AG09319 (cell line): ENCODE measurements at regions not wholly inside any gene's neighbourhood (a gene's known extent, or its start where the extent isn't known, plus 50 kb on each side); places are given as distances from the start of the nearest gene placed in this dataset.

Experiments used
- DNase-seq: peaks from one replicate; pipeline ENCODE4 v3.0.0-alpha.2; 2010; ENCODE audit warnings: low read depth; ENCODE audit errors: extremely low read depth
- CTCF ChIP-seq: IDR thresholded peaks from 2 replicates; pipeline ENCODE4 v1.5.1; 2011; ENCODE audit warnings: low read depth, mild to moderate bottlenecking, inconsistent platforms, low read length, moderate library complexity

- no peak for TF ChIP-seq CTCF
- no peak for DNase-seq
Observed at GRCh38 chr7:96427143-96427542, 105.2 kb upstream of the SLC25A13 start.

- TF ChIP-seq CTCF, result no peak
- no peak for DNase-seq
Observed at GRCh38 chr7:96426685-96427084, 104.8 kb upstream of the SLC25A13 start.

GRCh38 chr7:96426027-96426426 is 104.1 kb upstream of the SLC25A13 start:
- TF ChIP-seq CTCF, result no peak
- DNase-seq, result no peak

GRCh38 chr7:96424411-96424810 is 102.5 kb upstream of the SLC25A13 start:
- DNase-seq, result no peak
- TF ChIP-seq CTCF, result no peak

GRCh38 chr7:96422388-96422787 is 100.5 kb upstream of the SLC25A13 start:
- no peak for DNase-seq
- no peak for TF ChIP-seq CTCF

GRCh38 chr7:96418581-96418980 is 96.7 kb upstream of the SLC25A13 start:
- TF ChIP-seq CTCF, result no peak
- no peak for DNase-seq

- DNase-seq, result no peak
- no peak for TF ChIP-seq CTCF
Observed at GRCh38 chr7:96417784-96418183, 95.9 kb upstream of the SLC25A13 start.
